ENCODE measurements at regions not wholly inside any gene's neighbourhood (a gene's known extent, or its start where the extent isn't known, plus 50 kb on each side); places are given as distances from the start of the nearest gene placed in this dataset.
A peak's percentile ranks its signal among the peaks of the same experiment; 100 is the strongest.

- no peak for DNase-seq (ENCODE audit: insufficient read length, low spot score)
- FAIRE-seq: peak; percentile 23
Observed at GRCh38 chr3:11089931-11090330, 64.4 kb upstream of the HRH1 start.

- FAIRE-seq: no peak
Observed at GRCh38 chr3:11090551-11090950, 63.7 kb upstream of the HRH1 start.

GRCh38 chr3:11091088-11091590 is 63.2 kb upstream of the HRH1 start:
- no peak for FAIRE-seq
- no peak for DNase-seq (ENCODE audit: insufficient read length, low spot score)

More at GRCh38 chr3:11090551-11090950, 63.7 kb upstream of the HRH1 start:
- no peak for DNase-seq (ENCODE audit: insufficient read length, low spot score)

GRCh38 chr3:11091791-11092190 is 62.5 kb upstream of the HRH1 start:
- FAIRE-seq: no peak

GRCh38 chr3:11093823-11094340 is 60.4 kb upstream of the HRH1 start:
- no peak for DNase-seq (ENCODE audit: insufficient read length, low spot score)
- FAIRE-seq: no peak

More at GRCh38 chr3:11091791-11092190, 62.5 kb upstream of the HRH1 start:
- no peak for DNase-seq (ENCODE audit: insufficient read length, low spot score)

GRCh38 chr3:11095932-11096265 is 58.4 kb upstream of the HRH1 start:
- no peak for FAIRE-seq
- DNase-seq (ENCODE audit: insufficient read length, low spot score): no peak

GRCh38 chr3:11096266-11097139 is 57.8 kb upstream of the HRH1 start:
- FAIRE-seq (peak; percentile 82), DNase-seq (ENCODE audit: insufficient read length, low spot score) (peak; percentile 91)

GRCh38 chr3:11099306-11099705 is 55.0 kb upstream of the HRH1 start:
- FAIRE-seq: no peak
- no peak for DNase-seq (ENCODE audit: insufficient read length, low spot score)

Measured in HTR-8/SVneo (cell line).